NB4 (cell line): ENCODE measurements at regions not wholly inside any gene's neighbourhood (a gene's known extent, or its start where the extent isn't known, plus 50 kb on each side); places are given as distances from the start of the nearest gene placed in this dataset.

ENCODE experiments used
- DNase-seq: peaks from one replicate; pipeline ENCODE4 v3.0.0; 2010; ENCODE audit warnings: low read depth
- H3K4me3 ChIP-seq: one replicate; pipeline ENCODE4 v1.5.1; 2011; ENCODE audit warnings: mild to moderate bottlenecking, low read depth, low read length, moderate library complexity
- CTCF ChIP-seq: IDR thresholded peaks from one replicate; pipeline ENCODE4 v1.5.1; 2012; ENCODE audit warnings: low read depth, low read length
- MAX ChIP-seq: IDR thresholded peaks from 2 replicates; pipeline ENCODE4 v1.6.1; 2011; ENCODE audit warnings: low read depth, low read length
- MYC ChIP-seq: IDR thresholded peaks from 2 replicates; pipeline ENCODE4 v1.6.1; 2011; ENCODE audit warnings: low read depth, low read length
- POLR2A ChIP-seq: IDR thresholded peaks from 2 replicates; pipeline ENCODE4 v1.6.1; 2011; ENCODE audit warnings: mild to moderate bottlenecking; ENCODE audit not compliant: insufficient read length; ENCODE audit errors: extremely low read depth

- no peak overlapping the region for H3K4me3 ChIP-seq
- DNase-seq: no peak
- TF ChIP-seq MAX (no peak), POLR2A (no peak), MYC (no peak), CTCF (no peak)
Observed at GRCh38 chr4:111542056-111542455, 603.2 kb upstream of the FAM241A start.

GRCh38 chr4:111546881-111547280, 598.4 kb upstream of the FAM241A start:
- DNase-seq: no peak
- no peak overlapping the region for H3K4me3 ChIP-seq
- no peak for TF ChIP-seq POLR2A

- no peak for DNase-seq
- no peak for TF ChIP-seq MYC
- no peak for TF ChIP-seq CTCF
- TF ChIP-seq POLR2A: no peak
- TF ChIP-seq MAX: no peak
- H3K4me3 ChIP-seq: no peak overlapping the region
Observed at GRCh38 chr4:111556141-111556781, 589.0 kb upstream of the FAM241A start.

- no peak overlapping the region for H3K4me3 ChIP-seq
- TF ChIP-seq POLR2A: no peak
- no peak for TF ChIP-seq MAX
- DNase-seq: no peak
Observed at GRCh38 chr4:111556851-111557250, 588.4 kb upstream of the FAM241A start.

GRCh38 chr4:111562826-111563225, 582.4 kb upstream of the FAM241A start:
- no peak for TF ChIP-seq CTCF

GRCh38 chr4:111572470-111572869, 572.8 kb upstream of the FAM241A start:
- TF ChIP-seq MAX: no peak
- TF ChIP-seq CTCF: no peak
- no peak for TF ChIP-seq POLR2A
- no peak for TF ChIP-seq MYC
- H3K4me3 ChIP-seq: no peak overlapping the region
- no peak for DNase-seq

More at GRCh38 chr4:111562826-111563225, 582.4 kb upstream of the FAM241A start:
- no peak overlapping the region for H3K4me3 ChIP-seq
- no peak for DNase-seq

GRCh38 chr4:111573386-111573785, 571.9 kb upstream of the FAM241A start:
- no peak overlapping the region for H3K4me3 ChIP-seq
- no peak for TF ChIP-seq MYC
- no peak for DNase-seq
